HG03575 (cell line): ENCODE measurements at regions not wholly inside any gene's neighbourhood (a gene's known extent, or its start where the extent isn't known, plus 50 kb on each side); places are given as distances from the start of the nearest gene placed in this dataset.

ENCODE experiments used
- ATAC-seq: cut with Tn5 transposase; IDR thresholded peaks from one replicate; pipeline ENCODE4 v1.9.1; 2021; ENCODE audit not compliant: unreplicated experiment, insufficient number of reproducible peaks, low FRiP score; ENCODE audit errors: extremely low read depth

- ATAC-seq: no peak
Measured at GRCh38 chr1:37259019-37259418, 215.4 kb upstream of the ZC3H12A start.

GRCh38 chr1:37261129-37261528 is 213.3 kb upstream of the ZC3H12A start:
- ATAC-seq: no peak

GRCh38 chr1:37262439-37263170 is 211.8 kb upstream of the ZC3H12A start:
- no peak for ATAC-seq

GRCh38 chr1:37265156-37265555 is 209.2 kb upstream of the ZC3H12A start:
- ATAC-seq: no peak

- ATAC-seq: no peak
Measured at GRCh38 chr1:37265786-37266667, 208.4 kb upstream of the ZC3H12A start.

GRCh38 chr1:37267111-37267835 is 207.1 kb upstream of the ZC3H12A start:
- no peak for ATAC-seq

GRCh38 chr1:37270639-37271038 is 203.7 kb upstream of the ZC3H12A start:
- no peak for ATAC-seq

GRCh38 chr1:37272626-37273025 is 201.8 kb upstream of the ZC3H12A start:
- no peak for ATAC-seq

- ATAC-seq: no peak
Measured at GRCh38 chr1:37274486-37274885, 199.9 kb upstream of the ZC3H12A start.

- ATAC-seq: no peak
Measured at GRCh38 chr1:37274938-37275631, 199.3 kb upstream of the ZC3H12A start.

- no peak for ATAC-seq
Measured at GRCh38 chr1:37277366-37277765, 197.0 kb upstream of the ZC3H12A start.

- no peak for ATAC-seq
Measured at GRCh38 chr1:37281354-37281753, 193.0 kb upstream of the ZC3H12A start.

GRCh38 chr1:37282764-37283163 is 191.6 kb upstream of the ZC3H12A start:
- ATAC-seq: no peak

- no peak for ATAC-seq
Measured at GRCh38 chr1:37284053-37284452, 190.3 kb upstream of the ZC3H12A start.

GRCh38 chr1:37286881-37287280 is 187.5 kb upstream of the ZC3H12A start:
- ATAC-seq: no peak

GRCh38 chr1:37288900-37289299 is 185.5 kb upstream of the ZC3H12A start:
- peak; percentile 80 for ATAC-seq

GRCh38 chr1:37290718-37291117 is 183.7 kb upstream of the ZC3H12A start:
- ATAC-seq: no peak

GRCh38 chr1:37292789-37293188 is 181.6 kb upstream of the ZC3H12A start:
- no peak for ATAC-seq

GRCh38 chr1:37294096-37294495 is 180.3 kb upstream of the ZC3H12A start:
- no peak for ATAC-seq
